Motor neuron (in vitro differentiated cells): ENCODE measurements at regions not wholly inside any gene's neighbourhood (a gene's known extent, or its start where the extent isn't known, plus 50 kb on each side); places are given as distances from the start of the nearest gene placed in this dataset.
A peak's percentile ranks its signal among the peaks of the same experiment; 100 is the strongest.

ENCODE experiments used
- ATAC-seq, 8 experiments: fragments of 200-7000 bp; cut with Tn5 transposase; replicated peaks in 6 of 8; 2 replicates each; pipeline ENCODE4 v1.8.0; 2021; ENCODE audit warnings: mild to moderate bottlenecking in 8 of 8, moderate library complexity in 8 of 8
- H3K27ac ChIP-seq, 2 donors: fragments of 250-450 bp; sonication (Bioruptor Pico); 2 replicates each; pipeline ENCODE4 v1.9.0; 2021; ENCODE audit warnings: antibody characterized with exemption in 2 of 2, mild to moderate bottlenecking in 2 of 2, moderate library complexity in 1 of 2
- H3K4me1 ChIP-seq, 2 donors: fragments of 250-450 bp; sonication (Bioruptor Pico); replicated peaks in 1 of 2; 2 replicates each; pipeline ENCODE4 v1.6.1; 2021; ENCODE audit warnings: antibody characterized with exemption in 2 of 2, mild to moderate bottlenecking in 2 of 2, moderate library complexity in 1 of 2
- H3K4me3 ChIP-seq, 5 donors: fragments of 250-450 bp; sonication (Bioruptor Pico); 2 replicates each; pipeline ENCODE4 v1.9.0; 2021; ENCODE audit warnings: antibody characterized with exemption in 5 of 5, mild to moderate bottlenecking in 5 of 5, moderate library complexity in 4 of 5
- WGBS, 10 experiments: fragments of 450-650 bp; shearing (Covaris generic); methylation state at CpG; one replicate each; pipeline ENCODE4 v1.0.0; 2022; 5-methylcytosine and 5-hydroxymethylcytosine counted together
- in situ Hi-C, 9 experiments: fragments of 400-800 bp; cut with MboI; loops; one replicate each; pipeline ENCODE4 v1.15.0; 2021; ENCODE audit warnings: low sequenced_read_pairs in 9 of 9, low pct_unique_long_range_greater_than_20kb in 2 of 9; ENCODE audit not compliant: unreplicated experiment in 9 of 9

DNA sequence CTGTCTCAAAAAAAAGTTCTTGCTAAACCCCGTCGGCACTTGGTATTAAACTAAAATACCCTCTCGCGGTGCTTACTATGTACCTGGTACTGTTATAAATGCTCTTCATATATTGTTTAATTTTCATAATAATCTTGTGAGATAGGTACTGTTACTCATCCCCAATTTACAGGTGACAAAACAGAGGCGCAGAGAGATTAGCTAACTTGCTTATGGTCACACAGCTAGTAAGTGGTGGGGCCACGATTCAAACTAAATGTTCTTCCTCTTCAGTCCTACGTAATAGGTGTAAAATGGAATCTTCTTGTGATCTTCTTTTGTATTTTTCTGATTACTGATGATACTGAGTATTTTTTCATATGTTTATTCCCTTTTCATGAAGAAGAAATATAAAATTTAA, 51.3 kb downstream of the TET3 start:
- peaks cover 12 to 13% of the 10 kb centered on the region in 2 donors for H3K4me1 ChIP-seq
- no peak overlapping the region for H3K4me3 ChIP-seq
- in situ Hi-C loops = no loop called here
- H3K27ac ChIP-seq = no peak overlapping the region
- 82 to 100% (median 97%) methylated on average over 2 to 7 of the region's 7 CpGs; no CpG with 5 or more reads in 2 of the 10 experiments for WGBS, 10 experiments
- ATAC-seq = no peak

DNA sequence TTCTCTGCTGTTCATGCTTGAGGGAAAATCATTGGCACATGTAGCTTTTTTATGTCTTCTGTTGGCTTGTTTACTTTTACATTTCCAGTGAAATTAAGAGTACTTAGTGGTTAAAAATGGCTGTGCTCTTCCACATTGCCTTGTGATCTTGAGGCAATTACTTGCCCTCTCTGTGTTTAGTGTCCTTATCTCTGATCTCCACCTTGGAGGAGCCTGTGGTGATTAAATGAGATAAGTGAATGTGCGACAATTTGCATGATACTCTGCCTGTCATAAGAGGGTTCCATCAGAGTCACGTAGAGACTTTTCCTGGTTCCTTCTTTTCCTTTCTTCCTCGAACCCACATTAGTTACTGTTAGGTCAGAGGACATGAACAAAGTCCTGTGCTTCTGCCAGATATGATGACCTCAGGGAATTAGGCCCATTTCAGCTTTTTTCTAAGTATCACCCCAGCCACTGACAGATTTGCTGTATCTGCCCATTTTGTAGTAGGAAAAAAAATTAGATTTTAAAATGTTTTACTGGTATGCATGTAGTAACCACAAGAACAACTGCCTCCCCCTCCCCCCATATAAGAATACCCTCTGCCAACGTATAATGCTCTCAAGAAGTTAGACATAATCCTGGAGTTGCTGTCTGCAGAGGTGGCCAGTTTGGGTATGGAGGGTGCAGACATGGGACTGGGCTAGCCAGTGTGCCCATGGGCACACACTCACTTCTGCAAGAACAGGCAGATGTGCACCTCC, 51.9 kb downstream of the TET3 start:
- H3K4me1 ChIP-seq = peaks cover 12 to 13% of the 10 kb centered on the region in 2 donors
- H3K27ac ChIP-seq = no peak overlapping the region
- no peak for ATAC-seq
- H3K4me3 ChIP-seq = no peak overlapping the region
- WGBS, 10 experiments = 38 to 100% (median 95%) methylated on average over 1 to 4 of the region's 4 CpGs
- in situ Hi-C loops = no loop called here

- ATAC-seq = peak in 3 of 8 experiments; percentile 91 to 98 (median 94)
- in situ Hi-C loops = no loop called here
- Histone ChIP-seq H3K4me3 (no peak overlapping the region), H3K4me1 (peaks cover 7% of the 10 kb centered on the region in 2 donors), H3K27ac (no peak overlapping the region)
- WGBS, 10 experiments = 80 to 100% (median 80%) methylated on average over 1 of the region's 1 CpG; no CpG with 5 or more reads in 7 of the 10 experiments
These were observed 52.7 kb downstream of the TET3 start for GRCh38 chr2:74037379-74037860.

DNA sequence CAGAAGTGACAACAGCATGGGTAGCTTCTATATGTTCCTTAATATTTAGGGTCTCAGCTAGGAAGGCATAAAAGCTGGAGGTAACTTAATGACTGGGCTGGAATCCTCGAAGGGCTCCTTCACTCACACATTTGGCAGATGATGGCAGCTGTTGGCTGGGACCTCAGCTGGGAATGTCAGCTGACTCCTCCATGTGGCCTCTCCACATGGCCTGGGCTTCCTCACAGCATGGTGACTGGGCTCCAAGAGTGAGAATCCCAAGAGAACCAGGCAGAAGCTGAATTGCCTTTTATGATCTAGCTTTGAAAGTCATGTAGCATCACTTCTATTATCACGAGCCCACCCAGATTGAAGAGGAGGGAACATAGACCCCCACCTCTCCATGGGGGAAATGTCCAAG, 54.9 kb downstream of the TET3 start:
- in situ Hi-C loops = no loop called here
- H3K27ac ChIP-seq = no peak overlapping the region
- H3K4me3 ChIP-seq = no peak overlapping the region
- no peak for ATAC-seq
- WGBS, 10 experiments = 83 to 100% (median 100%) methylated on average over 1 of the region's 2 CpGs; no CpG with 5 or more reads in 6 of the 10 experiments
- no peaks in the 10 kb centered on the region for H3K4me1 ChIP-seq

DNA sequence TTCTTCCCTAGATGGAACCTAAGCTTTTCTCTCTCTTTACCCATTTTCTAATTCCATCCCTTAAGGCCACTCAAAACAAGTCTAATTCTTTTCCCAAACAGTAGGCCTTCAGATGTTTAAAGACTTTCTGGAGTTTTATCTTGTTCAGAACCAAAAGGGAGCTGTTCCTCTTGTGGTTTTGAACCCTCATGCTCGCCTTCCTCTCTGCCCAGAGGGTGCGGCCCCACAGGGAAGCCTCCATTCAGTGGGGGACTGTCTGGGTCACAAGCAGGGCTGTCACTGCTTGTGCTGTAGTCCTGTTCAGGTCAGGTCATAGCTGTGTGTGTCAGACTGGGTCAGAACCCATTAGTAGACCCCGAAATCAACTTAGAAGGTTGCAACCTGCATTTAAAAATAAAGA, 56.5 kb downstream of the TET3 start:
- Histone ChIP-seq H3K27ac (no peak overlapping the region), H3K4me1 (no peaks in the 10 kb centered on the region), H3K4me3 (no peak overlapping the region)
- ATAC-seq = no peak
- 50 to 100% (median 97%) methylated on average over 1 to 3 of the region's 3 CpGs; no CpG with 5 or more reads in 4 of the 10 experiments for WGBS, 10 experiments
- in situ Hi-C loops = no loop called here

DNA sequence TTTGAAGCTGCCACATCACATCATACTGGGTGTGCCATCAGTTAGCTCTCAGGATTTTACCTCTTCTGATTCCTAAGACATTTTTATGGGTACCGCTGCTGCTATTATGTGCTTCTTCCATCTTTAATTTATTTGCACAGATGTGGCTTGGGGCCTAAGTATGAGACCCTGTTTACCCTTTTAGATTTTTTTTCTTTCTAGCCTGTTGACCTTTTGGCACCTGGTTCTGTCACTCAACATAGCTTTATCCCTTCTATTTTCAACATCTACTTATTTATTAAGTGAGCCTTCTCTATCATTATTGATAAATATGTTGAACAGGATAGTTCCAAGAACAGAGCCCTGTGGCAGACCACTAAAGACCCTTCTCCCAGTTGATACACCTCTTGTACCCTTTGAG, 57.0 kb downstream of the TET3 start:
- no peak overlapping the region for H3K27ac ChIP-seq
- H3K4me1 ChIP-seq = no peaks in the 10 kb centered on the region
- WGBS, 10 experiments = 79 to 100% (median 100%) methylated on average over 1 of the region's 1 CpG; no CpG with 5 or more reads in 3 of the 10 experiments
- ATAC-seq = no peak
- no peak overlapping the region for H3K4me3 ChIP-seq
- in situ Hi-C loops = no loop called here

DNA sequence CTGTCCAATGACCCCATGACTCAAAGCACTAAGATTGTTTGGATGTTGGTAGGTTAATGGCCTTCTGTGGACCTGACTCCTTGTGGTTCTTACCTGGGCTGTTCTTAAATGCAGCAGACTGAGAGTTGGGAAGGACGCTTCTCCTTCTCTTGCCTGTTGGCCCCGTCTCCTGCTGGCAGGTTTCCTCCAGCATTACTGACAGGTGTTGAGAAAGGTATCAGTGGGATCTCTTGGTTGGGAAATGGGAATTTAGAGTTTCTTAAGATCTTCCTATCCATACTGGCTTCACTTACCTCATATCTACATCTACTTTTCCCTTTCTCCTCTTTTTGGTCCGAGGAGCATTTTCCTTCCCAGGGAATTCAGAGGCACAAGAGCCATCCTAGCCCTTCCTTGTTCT, 57.9 kb downstream of the TET3 start:
- Histone ChIP-seq H3K27ac (no peak overlapping the region), H3K4me3 (no peak overlapping the region), H3K4me1 (no peaks in the 10 kb centered on the region)
- no peak for ATAC-seq
- in situ Hi-C loops = no loop called here
- WGBS, 10 experiments = 60 to 100% (median 100%) methylated on average over 1 to 3 of the region's 3 CpGs; no CpG with 5 or more reads in 4 of the 10 experiments

DNA sequence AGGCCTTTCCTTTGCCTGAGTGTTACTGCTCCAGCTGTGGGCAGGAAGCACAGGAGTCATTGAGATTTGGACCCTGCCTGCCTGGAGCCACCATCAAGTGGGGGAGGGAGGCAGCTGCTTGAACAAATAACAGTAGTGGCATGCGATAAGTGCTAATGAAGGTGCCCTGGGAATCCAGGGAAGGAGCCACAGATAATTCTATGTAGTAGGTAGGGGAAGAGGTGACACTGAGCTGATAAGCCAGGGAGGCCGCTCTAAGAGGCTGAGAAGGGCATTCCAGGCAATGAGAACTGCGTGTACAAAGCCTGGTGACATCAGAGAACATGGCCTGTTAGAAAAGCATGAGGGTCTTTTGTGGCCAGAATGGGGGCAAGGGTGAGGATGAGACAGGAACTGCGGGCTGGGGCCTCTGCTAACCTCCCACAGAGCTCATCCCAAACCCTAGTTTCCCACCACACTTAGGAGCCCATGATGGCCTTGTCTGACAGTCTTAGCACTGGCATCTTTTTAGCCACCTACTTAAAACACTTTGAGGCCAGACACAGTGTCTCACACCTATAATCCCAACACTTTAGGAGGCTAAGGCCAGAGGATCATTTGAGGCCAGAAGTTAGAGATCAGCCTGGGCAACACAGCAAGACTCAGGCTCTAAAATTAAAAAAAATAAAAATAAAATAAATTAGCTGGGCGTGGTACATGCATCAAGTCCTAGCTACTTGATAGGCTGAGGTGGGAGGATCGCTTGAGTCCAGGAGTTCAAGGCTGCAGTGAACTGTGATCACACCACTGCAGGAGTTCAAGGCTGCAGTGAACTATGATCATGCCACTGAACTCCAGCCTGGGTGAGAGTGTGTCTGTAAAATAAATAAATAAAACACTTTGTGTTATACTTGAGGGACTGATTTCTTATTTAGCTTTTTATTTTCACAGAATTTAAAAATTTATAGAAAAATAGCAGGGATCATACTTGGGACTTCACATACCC, 58.9 kb downstream of the TET3 start:
- Histone ChIP-seq H3K27ac (no peak overlapping the region), H3K4me3 (no peak overlapping the region), H3K4me1 (no peaks in the 10 kb centered on the region)
- 50 to 94% (median 89%) methylated on average over 1 to 6 of the region's 6 CpGs; no CpG with 5 or more reads in 2 of the 10 experiments for WGBS, 10 experiments
- in situ Hi-C loops = no loop called here
- no peak for ATAC-seq

- no peak overlapping the region for H3K4me3 ChIP-seq
- H3K27ac ChIP-seq = no peak overlapping the region
- ATAC-seq = no peak
- no peaks in the 10 kb centered on the region for H3K4me1 ChIP-seq
- WGBS, 10 experiments = 78 to 100% (median 88%) methylated on average over 1 to 3 of the region's 3 CpGs; no CpG with 5 or more reads in 2 of the 10 experiments
- in situ Hi-C loops = no loop called here
These were observed 60.3 kb downstream of the TET3 start for GRCh38 chr2:74044999-74045398.

- H3K27ac ChIP-seq = no peak overlapping the region
- H3K4me3 ChIP-seq = no peak overlapping the region
- in situ Hi-C loops = no loop called here
- 27 to 92% (median 79%) methylated on average over 1 to 5 of the region's 5 CpGs; no CpG with 5 or more reads in 4 of the 10 experiments for WGBS, 10 experiments
- no peaks in the 10 kb centered on the region for H3K4me1 ChIP-seq
- ATAC-seq = peak in 2 of 8 experiments; percentile 27 to 39
These were observed 60.7 kb downstream of the TET3 start for GRCh38 chr2:74045454-74045853.

GRCh38 chr2:74046441-74046840, 61.7 kb downstream of the TET3 start:
- ATAC-seq = no peak
- Histone ChIP-seq H3K4me1 (no peaks in the 10 kb centered on the region), H3K4me3 (no peak overlapping the region), H3K27ac (no peak overlapping the region)
- WGBS, 10 experiments = 80 to 100% (median 93%) methylated on average over 1 to 5 of the region's 17 CpGs; no CpG with 5 or more reads in 7 of the 10 experiments
- in situ Hi-C loops = no loop called here

DNA sequence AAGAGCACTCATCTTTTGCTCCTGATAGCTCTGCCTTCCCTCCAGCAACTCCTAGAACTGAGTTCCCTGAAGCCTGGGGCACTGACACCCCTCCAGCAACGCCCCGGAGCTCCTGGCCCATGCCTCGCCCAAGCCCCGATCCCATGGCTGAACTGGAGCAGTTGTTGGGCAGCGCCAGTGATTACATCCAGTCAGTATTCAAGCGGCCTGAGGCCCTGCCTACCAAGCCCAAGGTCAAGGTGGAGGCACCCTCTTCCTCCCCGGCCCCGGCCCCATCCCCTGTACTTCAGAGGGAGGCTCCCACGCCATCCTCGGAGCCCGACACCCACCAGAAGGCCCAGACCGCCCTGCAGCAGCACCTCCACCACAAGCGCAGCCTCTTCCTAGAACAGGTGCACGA, 62.4 kb downstream of the TET3 start:
- in situ Hi-C loops = no loop called here
- Histone ChIP-seq H3K4me1 (no peaks in the 10 kb centered on the region), H3K27ac (no peak overlapping the region), H3K4me3 (no peak overlapping the region)
- 100% methylated on average over 1 of the region's 14 CpGs; no CpG with 5 or more reads in 9 of the 10 experiments for WGBS, 10 experiments
- ATAC-seq = no peak

GRCh38 chr2:74048147-74048546, 63.4 kb downstream of the TET3 start:
- 83 to 100% (median 100%) methylated on average over 1 to 6 of the region's 7 CpGs; no CpG with 5 or more reads in 5 of the 10 experiments for WGBS, 10 experiments
- no peaks in the 10 kb centered on the region for H3K4me1 ChIP-seq
- no peak for ATAC-seq

More at GRCh38 chr2:74048147-74048546, 63.4 kb downstream of the TET3 start:
- Histone ChIP-seq H3K27ac (no peak overlapping the region), H3K4me3 (no peak overlapping the region)
- in situ Hi-C loops = no loop called here
